ENCODE measurements at regions not wholly inside any gene's neighbourhood (a gene's known extent, or its start where the extent isn't known, plus 50 kb on each side); places are given as distances from the start of the nearest gene placed in this dataset.

DNA sequence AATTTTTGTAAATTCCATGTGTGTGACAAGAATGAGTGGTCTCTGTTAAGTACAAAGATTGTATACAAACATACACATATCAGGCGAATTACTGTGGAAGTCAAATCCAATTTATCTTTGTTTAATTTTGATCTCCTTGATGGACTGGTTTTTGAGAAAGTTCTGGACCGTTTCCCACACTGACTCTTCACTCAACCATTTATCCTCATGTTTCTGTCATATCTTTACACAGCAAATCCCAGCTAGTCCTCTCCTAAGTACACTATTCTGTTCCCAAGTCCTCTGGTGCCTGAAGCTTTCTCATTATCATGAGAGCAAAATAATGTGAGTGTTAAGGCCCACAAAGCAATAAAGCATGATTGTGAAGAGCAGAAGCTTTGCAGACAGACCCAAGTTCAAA is 189.9 kb downstream of the WNT5A start:
- H3K36me3 ChIP-seq (ENCODE audit: insufficient read depth in 1 of 2, low read depth in 1 of 2): no peaks in the 10 kb centered on the region
- no peak for TF ChIP-seq CTCF (IDR thresholded peaks at IDR 0.05)
- H3K4me1 ChIP-seq: no peaks in the 10 kb centered on the region
- no peaks in the 10 kb centered on the region for H3K9me3 ChIP-seq
- H3K4me3 ChIP-seq: no peak overlapping the region
- no peaks in the 10 kb centered on the region for H3K27me3 ChIP-seq (ENCODE audit: insufficient read depth in 3 of 3, low read length in 2 of 3)
- ATAC-seq (no peak), DNase-seq (no peak)
- 65 to 84% (median 82%) methylated on average over 2 of the region's 2 CpGs for WGBS, 3 donors
- intact Hi-C loops (cut with DNase I): no loop called here
- no peak overlapping the region for H3K27ac ChIP-seq

DNA sequence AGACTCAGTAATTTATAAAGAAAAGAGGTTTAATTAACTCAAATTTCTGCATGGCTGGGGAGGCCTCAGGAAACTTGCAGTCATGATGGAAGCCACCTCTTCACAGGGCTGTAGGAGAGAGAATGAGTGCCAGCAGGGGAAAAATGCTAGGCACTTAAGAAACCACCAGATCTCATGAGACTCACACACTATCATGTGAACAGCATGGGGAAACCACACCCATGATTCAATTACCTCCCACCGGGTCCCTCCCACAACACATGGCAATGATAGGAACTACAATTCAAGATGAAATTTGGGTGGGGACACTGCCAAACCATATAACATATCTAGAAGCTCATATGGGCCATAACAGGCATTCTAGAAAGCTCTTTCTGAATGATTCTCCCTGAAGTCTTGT is 190.3 kb downstream of the WNT5A start:
- H3K4me1 ChIP-seq: no peaks in the 10 kb centered on the region
- intact Hi-C loops (cut with DNase I): no loop called here
- no peak for ATAC-seq
- H3K27me3 ChIP-seq (ENCODE audit: insufficient read depth in 3 of 3, low read length in 2 of 3): no peaks in the 10 kb centered on the region
- H3K4me3 ChIP-seq: no peak overlapping the region
- DNase-seq: no peak
- WGBS, 3 donors: 52 to 80% (median 66%) methylated on average over 1 of the region's 1 CpG
- H3K36me3 ChIP-seq (ENCODE audit: insufficient read depth in 1 of 2, low read depth in 1 of 2): no peaks in the 10 kb centered on the region
- no peaks in the 10 kb centered on the region for H3K9me3 ChIP-seq
- TF ChIP-seq CTCF (IDR thresholded peaks at IDR 0.05): no peak
- H3K27ac ChIP-seq: no peak overlapping the region

- ATAC-seq: no peak
- Histone ChIP-seq H3K9me3 (no peaks in the 10 kb centered on the region), H3K4me3 (no peak overlapping the region), H3K27ac (no peak overlapping the region), H3K4me1 (no peaks in the 10 kb centered on the region), H3K36me3 (ENCODE audit: insufficient read depth in 1 of 2, low read depth in 1 of 2) (no peaks in the 10 kb centered on the region), H3K27me3 (ENCODE audit: insufficient read depth in 3 of 3, low read length in 2 of 3) (no peaks in the 10 kb centered on the region)
- 94 to 100% (median 95%) methylated on average over 2 of the region's 2 CpGs for WGBS, 3 donors
- no peak for DNase-seq
- TF ChIP-seq CTCF (IDR thresholded peaks at IDR 0.05): no peak
- intact Hi-C loops (cut with DNase I): no loop called here
Measured at GRCh38 chr3:55296030-55296429, 191.1 kb downstream of the WNT5A start.

GRCh38 chr3:55294557-55294956 is 192.5 kb downstream of the WNT5A start:
- Histone ChIP-seq H3K36me3 (ENCODE audit: insufficient read depth in 1 of 2, low read depth in 1 of 2) (no peaks in the 10 kb centered on the region), H3K27me3 (ENCODE audit: insufficient read depth in 3 of 3, low read length in 2 of 3) (no peaks in the 10 kb centered on the region), H3K4me3 (no peak overlapping the region), H3K27ac (no peak overlapping the region), H3K9me3 (no peaks in the 10 kb centered on the region), H3K4me1 (no peaks in the 10 kb centered on the region)
- WGBS, 3 donors: 67 to 73% (median 67%) methylated on average over 2 of the region's 2 CpGs
- DNase-seq: no peak
- no peak for ATAC-seq
- intact Hi-C loops (cut with DNase I): no loop called here
- TF ChIP-seq CTCF (IDR thresholded peaks at IDR 0.05): no peak

DNA sequence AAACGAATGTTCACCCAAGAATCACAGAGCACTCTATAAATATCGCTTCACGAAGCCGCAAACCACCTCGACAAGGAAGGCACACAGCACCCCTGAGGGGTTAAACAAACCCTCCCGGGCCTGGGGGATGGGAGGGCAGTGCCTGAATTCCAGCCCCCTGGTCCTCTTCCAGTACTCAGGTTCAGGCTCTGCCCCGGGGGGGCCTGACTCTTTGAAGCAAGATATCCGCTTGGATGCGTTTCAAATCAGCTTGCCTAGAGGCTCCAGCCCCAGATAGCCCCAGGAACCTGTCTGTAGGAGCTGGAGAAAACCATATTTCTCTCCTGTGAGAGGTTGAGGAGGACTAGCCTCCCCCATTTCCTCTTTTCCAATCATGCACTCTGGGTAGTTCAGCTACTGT is 194.7 kb downstream of the WNT5A start:
- TF ChIP-seq CTCF (IDR thresholded peaks at IDR 0.05): no peak
- ATAC-seq (no peak), DNase-seq (no peak)
- Histone ChIP-seq H3K27ac (no peak overlapping the region), H3K27me3 (ENCODE audit: insufficient read depth in 3 of 3, low read length in 2 of 3) (no peaks in the 10 kb centered on the region), H3K4me1 (no peaks in the 10 kb centered on the region), H3K4me3 (no peak overlapping the region), H3K9me3 (no peaks in the 10 kb centered on the region), H3K36me3 (ENCODE audit: insufficient read depth in 1 of 2, low read depth in 1 of 2) (no peaks in the 10 kb centered on the region)
- WGBS, 3 donors: 40 to 46% (median 41%) methylated on average over 9 of the region's 9 CpGs
- intact Hi-C loops (cut with DNase I): no loop called here
